HG03108 (cell line): ENCODE measurements at regions not wholly inside any gene's neighbourhood (a gene's known extent, or its start where the extent isn't known, plus 50 kb on each side); places are given as distances from the start of the nearest gene placed in this dataset.

Experiments used
- ATAC-seq: cut with Tn5 transposase; IDR thresholded peaks from one replicate; pipeline ENCODE4 v1.9.1; 2021; ENCODE audit warnings: moderate library complexity; ENCODE audit not compliant: unreplicated experiment

DNA sequence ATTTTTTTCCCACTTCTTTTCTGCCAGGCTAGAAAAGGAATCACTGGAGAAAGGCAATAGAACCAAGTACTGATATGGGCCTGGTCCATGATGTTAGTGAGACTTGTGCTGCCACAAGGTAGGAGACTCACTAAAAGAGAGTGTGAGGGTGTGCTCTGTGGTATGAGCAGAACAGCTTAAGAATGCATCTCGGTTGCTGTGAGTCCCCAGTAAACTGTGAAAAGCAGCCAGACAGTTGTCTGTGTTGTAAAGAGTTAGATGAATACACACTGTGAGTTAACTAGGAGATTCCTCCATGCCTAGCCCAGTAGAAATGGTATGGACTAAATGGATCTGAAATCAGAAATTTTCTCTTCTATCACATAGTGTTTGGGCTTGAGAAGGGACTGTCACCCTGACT lies 1177.3 kb upstream of the MIR17HG start:
- ATAC-seq = no peak

DNA sequence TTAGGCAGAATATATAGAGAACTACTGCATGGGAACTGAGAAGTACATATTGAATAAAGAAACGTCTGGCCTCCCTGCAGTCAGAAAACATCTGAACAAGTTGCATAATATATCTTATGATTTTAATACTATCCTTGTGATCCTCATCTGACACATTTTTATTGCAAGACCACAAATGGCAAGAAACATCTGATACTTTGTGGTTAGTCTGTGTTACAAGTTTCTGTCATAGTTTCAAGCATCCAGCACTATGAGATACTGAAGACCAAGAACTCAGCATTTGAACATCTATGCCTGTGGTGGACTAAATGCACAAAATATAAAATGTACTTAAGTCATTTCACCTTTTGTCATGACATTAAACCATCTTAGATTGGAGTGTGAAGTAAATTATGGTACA lies 1175.8 kb upstream of the MIR17HG start:
- no peak for ATAC-seq

DNA sequence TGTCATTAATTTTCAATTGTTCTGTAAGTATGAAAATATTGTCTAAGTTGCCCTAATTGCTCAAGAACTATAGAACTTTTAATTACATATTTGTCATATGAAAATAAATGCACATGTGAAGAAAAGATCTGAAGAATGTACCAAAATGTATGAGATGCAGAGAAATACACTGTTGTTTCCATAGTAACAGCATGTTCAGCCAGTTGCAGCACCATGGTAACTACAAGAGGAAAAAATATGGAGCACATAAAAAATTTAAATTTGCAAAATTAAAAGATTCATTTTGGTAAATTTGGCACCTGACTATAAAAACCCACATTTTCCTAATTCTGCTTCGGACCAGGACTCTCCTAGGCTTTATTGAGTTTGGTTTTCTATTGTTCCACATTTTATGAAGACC lies 1170.0 kb upstream of the MIR17HG start:
- ATAC-seq = no peak

DNA sequence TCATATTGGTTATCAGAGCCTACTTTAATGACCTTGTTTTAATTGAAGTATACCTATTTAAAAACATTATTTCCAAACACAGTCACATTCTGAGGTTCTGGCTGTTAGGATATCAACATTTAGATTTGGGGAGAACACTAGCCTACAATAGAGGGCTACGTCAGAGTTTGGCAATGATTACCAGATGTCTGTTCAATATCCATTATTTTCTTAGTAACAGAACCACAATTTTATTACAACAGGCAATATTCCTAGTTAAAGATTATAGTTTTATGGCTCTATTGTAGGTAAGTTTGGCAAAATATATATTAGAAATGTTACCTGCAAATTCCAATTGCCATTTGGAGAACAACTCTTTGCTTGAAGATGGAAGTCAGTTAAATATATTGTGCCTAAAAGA lies 1163.1 kb upstream of the MIR17HG start:
- ATAC-seq = no peak

DNA sequence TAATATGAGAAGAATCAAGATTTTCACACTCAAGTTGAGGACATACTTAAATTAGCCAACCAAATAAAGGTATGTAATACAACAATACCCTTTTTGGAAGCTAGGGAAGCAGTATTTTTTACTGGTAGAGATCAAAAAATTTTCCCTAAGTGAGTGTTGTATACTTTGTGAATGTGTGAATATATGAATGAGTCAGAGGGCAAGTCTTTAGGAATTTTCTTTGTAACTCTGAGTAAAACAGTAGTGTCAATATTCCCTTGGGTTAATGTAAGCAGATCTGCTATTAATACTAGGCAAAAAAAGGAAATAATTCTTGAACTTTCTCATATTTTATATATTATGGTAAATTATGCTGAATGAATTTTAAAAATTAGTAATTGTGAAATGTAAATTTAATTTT lies 1161.8 kb upstream of the MIR17HG start:
- no peak for ATAC-seq

DNA sequence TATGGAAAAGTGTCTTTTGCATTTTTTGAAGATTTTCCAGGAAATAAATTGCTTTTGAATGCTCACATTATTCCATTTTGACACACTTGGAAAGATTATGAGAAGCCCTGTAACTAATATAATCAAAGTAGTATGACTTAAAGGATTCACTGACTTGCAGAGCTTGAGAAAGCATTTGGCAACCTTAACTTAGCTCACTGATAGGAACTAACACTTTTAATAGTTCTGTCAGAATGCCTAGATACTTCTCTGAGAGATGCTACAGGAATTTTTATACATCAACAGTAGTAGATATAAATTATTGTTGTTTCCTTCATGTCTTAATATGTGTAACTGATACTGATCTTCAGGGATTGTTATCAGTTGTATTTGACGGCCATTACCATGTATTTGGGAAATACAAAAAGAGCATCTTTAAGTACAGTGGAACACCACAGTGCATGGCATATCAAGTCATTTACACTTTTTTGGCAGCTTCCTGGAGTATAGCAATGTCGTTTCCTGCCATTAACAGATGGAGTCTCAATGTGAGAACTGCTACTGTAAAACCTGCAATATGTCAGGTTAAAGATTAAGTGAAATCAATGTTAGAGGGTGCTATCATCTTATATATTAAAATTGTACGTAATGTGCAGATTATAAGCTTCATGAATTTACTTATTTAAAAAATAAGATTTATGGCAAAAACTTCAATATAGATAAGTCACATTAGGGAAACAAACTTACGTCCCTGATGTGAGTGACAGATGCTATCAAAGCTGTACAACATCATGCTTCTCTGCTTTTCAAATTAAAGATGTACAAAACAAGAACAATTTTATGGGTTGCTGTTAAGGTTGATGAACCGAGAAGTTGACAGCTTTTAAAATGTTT lies 1159.8 kb upstream of the MIR17HG start:
- ATAC-seq = no peak

DNA sequence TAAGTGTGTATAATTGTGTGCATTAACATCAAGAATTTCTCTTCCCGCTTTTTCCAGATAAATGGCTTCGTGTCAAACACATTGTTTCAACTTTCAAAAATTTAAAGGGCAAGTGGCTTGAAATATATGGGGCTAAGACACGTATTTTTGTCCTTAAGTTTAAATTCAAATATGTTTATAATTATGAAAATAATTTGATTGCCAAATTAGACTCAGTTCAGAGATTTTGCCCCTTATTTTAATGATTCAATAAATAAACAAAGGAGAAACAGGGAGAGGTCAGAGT lies 1159.2 kb upstream of the MIR17HG start:
- ATAC-seq = no peak

DNA sequence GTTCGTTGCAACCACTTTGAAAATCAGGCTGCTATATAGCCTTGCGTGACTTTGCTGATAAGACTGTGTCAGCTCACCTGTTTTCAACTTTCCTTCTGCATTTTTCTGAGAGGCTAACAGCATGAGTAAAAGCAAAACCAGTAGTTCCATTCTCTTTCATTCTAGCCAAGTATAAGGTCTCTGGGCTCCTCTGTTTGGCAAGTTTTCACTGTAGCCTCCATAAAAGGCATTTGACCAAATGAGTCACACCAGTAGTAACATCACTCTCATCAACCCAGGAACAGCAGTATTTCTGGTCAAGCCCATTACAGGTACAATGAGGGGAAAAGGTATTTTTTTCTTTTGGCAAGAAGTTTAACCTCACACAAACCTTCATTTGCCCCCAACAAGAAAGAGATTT lies 1149.8 kb upstream of the MIR17HG start:
- ATAC-seq = no peak

DNA sequence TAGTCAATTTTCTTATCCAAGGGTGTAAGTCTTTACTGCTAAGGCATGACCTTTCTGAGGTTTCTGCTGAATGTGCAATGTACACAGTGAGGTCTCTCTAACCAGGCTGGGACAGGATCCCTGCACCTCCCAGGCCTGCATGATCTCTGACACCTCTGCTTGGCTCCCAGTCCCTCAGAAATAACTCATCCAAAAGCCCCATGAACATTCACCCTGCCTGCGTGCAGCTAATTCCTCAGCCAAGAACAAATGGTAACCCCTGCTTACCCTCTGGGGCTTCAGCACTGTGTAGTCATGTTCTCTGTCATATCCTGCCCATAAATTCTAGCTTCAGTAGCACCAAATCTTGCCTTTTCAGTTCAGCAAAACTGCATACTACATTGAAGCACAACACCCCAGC lies 1146.3 kb upstream of the MIR17HG start:
- ATAC-seq = no peak

DNA sequence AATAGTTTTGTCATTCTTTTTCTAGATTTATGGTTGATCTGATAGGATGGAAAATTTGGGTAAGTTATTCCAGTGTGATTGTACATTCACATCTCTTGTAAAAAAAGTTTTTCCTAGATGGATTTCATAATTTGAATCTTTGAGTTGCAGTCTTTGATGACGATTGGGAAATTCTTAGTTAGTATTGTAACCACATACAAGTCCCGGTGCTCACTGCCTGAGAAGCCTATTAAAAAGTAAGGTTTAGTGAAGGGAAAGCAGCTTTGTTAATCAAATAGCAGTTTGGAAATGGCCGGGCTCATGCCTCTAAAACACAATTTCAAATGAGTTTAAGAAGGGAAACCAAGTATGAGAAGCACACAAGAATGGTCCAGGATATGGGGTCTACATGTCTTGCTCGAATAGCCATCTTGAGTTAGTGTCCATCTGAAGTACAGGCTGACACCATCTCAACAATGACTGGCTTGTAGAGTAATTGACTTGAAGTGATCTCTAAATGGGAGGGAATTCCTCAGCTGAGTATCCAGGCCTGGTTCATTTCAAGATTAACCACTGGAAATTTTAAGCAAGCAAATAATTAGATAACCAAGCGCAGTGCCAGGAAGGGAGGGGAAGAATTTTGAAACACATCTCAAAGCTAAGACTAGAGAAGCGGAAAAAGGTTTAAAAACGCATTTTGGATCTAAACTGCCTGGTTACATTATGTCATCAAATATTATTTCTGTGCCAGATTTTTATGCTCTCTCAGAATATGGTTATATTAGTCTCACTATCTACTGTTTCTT lies 1145.6 kb upstream of the MIR17HG start:
- ATAC-seq = no peak

DNA sequence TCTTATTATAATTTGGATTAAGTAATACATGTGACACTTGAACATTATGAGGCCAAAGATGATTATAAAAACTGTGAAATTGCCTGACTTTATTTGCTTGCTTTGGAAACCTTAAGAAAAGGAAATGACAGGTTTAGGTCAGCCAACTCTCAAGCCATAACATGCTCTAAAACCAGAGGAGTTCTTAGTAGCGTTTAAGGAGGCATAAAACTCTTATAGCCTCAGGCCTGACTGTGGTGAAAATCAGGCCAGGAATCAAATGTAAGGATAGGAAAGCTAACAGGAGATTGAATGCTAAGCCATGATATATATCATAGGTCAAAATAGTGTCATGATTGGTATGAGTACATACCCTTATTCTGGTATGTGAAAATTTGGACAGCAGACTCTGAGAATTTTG lies 1142.4 kb upstream of the MIR17HG start:
- no peak for ATAC-seq

DNA sequence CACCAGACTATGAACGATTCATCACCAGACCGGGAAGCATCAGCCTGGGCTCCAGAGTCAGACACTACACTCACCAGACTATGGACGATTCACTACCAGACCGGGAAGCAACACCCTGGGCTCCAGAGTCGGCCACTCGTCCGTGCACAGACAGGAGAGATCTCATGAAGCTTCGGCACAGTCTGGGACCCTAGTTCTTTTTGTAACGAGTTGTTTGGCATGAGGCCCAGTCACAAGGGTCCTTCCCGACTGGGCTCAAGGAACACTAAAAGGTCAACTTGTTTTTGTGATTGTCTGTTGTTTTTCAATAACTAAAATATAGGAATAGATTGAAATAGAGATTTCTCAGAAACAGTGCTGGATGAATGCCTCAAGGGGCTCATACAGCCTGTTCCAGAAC lies 1141.6 kb upstream of the MIR17HG start:
- ATAC-seq = no peak

DNA sequence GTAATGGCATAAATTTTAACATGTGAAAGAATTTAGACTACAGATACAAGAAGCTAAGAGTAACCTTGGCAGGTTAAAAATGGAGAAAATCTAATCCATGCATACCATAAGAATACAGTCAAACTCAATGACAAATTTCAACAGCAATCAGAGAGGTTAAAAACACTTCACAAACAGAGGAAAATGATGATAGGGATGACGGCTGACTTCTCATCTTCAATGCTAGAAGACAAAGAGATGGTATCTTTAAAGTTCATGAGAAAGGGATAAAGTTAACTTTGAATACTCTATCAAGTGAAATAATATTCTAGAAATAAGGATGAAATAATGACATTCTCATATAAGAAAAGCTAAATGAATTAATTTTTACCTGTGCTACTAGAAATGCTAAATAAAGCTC lies 1130.2 kb upstream of the MIR17HG start:
- no peak for ATAC-seq

DNA sequence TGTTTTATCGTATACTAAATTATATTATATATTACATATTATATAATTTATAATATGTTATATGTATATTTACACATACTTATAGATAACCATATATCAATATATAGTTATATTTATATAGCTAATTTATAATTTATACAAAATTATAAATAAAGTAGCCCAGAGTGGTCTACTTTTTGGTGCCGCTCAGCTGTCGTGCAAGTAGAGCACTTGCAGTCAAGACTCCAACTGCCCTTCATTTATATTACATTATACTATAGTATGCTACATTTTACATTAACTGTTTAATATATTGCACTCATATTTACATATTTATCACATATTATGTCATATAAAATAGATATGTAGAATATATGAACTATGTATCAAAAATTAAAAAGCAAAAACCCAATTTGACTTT lies 1124.7 kb upstream of the MIR17HG start:
- no peak for ATAC-seq

DNA sequence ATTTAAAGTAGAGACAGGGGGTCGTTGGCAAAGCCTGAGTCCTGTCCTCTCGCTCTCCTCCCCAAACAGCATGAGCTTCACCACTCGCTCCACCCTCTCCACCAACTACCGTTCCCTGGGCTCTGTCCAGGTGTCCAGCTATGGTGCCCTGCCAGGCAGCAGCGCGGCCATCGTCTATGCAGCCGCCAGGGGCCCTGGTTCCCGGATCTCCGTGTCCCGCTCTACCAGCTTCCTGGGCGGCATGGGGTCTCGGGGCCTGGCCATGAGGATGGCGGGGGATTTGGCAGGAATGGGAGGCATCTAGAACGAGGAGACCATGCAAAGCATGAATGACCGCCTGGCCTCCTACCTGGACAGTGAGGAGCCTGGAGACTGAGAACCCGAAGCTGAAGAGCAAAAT lies 1117.2 kb upstream of the MIR17HG start:
- ATAC-seq = no peak

DNA sequence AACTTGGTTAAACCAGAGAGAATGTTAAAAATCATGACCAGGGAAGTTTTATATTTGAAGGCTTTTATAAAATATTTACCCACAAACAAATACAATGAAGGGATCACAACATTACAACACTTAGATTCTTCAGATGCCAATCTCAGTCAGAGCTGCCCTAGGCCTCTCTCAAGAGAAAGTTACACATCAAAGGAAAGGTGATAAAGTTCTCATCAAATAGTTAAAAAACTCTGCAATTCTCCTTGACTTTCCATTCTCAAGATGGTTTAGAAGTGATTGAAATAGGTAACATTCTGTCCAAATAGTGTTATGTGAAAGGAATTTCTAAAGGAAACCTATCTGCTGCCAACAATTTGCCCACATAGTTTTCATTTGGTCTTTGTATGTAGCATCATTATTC lies 1115.2 kb upstream of the MIR17HG start:
- ATAC-seq = no peak

DNA sequence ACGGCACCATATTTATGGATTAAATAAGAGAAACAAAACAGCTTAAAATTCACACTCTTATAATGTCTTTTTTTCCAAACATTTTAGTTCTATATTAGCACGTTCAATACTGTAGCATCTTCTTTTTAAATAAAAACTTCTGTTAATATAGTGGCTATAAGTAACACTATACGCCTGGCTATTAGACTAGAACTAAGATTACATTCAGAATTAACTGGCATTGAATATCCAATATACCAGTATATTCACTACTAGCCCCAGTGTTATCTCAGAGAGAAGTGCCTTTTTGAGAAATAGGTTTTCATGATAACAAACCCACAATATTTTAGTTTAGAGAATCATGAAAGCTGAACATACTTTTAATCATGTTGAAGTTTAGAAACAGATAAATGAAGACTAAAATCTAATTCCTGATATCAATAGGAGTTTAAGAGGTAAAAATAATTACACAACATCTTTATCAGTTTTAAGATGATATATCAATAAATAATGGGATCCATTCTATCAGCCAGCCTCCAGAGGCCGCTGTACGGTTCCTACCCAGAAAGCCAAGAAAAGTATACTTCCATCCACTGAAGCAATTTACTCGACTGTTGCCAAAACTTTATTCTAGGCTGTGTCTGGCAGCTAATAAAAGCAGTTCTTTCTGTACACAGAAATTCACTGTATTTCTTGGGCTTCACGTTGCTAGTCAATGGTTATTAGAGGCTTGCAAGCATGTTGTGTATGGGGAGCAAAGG lies 1113.4 kb upstream of the MIR17HG start:
- no peak for ATAC-seq

DNA sequence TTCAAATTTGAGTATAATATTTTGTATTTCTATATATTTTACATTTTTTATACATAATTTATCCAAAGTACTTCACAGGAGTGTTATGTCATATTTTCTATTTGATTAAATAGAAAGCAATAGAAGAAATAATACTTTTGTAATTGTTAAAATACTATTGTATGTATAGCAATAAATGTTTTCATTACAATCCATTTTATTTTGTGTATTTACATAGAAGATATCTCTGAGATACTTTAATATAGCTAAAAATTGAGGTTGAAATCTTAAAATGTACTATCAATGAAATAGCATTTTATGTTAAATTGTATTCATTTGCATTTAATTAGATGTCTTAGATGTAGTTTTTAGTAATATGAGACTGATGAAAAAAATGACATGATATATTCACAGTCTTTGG lies 1109.6 kb upstream of the MIR17HG start:
- ATAC-seq = no peak

DNA sequence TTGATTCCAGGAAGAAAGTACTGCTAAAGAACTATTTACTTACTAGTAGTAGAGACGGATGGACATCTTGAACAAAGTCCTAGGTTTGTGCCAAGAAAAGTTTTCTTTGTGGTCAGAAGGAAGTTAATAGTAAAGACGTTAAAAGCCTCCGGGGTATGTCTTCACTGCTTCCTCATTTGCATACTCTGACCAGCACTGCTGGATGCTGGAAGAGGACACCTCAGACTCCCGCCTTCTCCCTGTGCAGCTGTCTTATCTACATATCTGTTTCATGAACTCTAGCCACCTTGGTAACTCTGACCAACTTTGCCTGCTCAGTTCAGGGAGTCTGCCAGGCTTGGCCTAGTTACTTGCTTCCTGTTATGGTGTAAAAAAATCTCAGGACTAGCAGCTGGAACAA lies 1109.1 kb upstream of the MIR17HG start:
- no peak for ATAC-seq

DNA sequence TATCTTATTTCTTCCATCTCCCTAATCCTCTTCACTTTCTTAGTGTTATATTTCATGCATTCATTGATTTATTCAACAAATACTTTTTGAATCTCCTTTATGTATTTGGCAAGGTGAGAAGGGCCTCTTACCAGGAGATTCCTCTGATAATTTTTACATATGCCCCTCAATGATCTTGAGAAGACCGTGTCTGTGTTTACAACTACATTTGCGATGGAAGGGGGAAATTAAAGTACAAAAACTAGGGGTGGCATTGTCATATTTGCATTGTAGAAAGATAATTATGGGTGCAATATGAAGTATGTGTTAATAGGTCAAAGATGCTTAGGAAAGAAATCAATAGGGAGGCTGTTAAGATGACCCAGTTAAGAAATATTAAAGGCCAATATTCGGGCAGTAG lies 1108.4 kb upstream of the MIR17HG start:
- no peak for ATAC-seq

DNA sequence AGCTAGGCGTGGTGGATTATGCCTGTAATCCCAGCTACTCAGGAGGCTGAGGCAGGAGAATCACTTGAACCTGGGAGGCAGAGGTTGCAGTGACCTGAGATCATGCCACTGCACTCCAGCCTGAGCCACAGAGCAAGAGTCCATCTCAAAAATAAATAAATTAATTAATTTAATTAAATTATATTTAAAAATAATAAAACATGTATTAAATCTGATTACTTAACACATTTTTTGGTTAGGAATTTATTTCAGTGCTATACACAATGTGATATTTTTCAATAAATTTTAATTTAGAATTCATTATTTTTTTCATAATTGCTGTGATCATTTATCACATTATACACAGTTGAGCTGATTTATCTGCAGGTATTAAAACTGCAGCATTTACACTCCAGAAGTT lies 1101.5 kb upstream of the MIR17HG start:
- ATAC-seq = no peak
